ENCODE measurements at regions not wholly inside any gene's neighbourhood (a gene's known extent, or its start where the extent isn't known, plus 50 kb on each side); places are given as distances from the start of the nearest gene placed in this dataset.
A peak's percentile ranks its signal among the peaks of the same experiment; 100 is the strongest.
"Not testable (repeated sequence)": the region's sequence is repeated elsewhere in the genome, so short reads cannot be mapped to it uniquely, and the experiment has no call there.

GRCh38 chr2:239551206-239551605 is 150.4 kb upstream of the HDAC4 start:
- peak; percentile 54 for DNase-seq (ENCODE audit: low spot score)
- intact Hi-C loops (cut with DNase I): no loop called here

DNA sequence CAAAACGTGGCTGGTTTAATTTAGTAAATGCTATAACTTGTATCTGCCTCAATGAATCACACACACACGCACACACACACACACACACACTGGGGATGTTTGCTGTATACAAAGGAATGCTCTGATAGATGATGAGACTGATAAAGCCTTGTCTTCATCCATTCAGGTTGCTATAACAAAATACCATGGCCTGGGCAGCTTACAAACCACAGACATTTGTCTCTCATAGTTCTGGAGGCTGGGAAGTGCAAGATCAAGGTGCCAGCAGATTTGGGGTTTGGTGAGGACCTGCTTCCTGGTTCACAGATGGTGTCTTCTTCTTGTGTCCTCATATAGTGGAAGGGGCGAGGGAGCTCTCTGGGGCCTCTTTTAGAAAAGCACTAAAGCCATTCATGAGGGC is 149.5 kb upstream of the HDAC4 start:
- intact Hi-C loops (cut with DNase I): no loop called here
- peak; percentile 23 for DNase-seq (ENCODE audit: low spot score)

- DNase-seq (ENCODE audit: low spot score): peak; percentile 38
- intact Hi-C loops (cut with DNase I): no loop called here
Observed at GRCh38 chr2:239549711-239550255, 149.0 kb upstream of the HDAC4 start.

DNA sequence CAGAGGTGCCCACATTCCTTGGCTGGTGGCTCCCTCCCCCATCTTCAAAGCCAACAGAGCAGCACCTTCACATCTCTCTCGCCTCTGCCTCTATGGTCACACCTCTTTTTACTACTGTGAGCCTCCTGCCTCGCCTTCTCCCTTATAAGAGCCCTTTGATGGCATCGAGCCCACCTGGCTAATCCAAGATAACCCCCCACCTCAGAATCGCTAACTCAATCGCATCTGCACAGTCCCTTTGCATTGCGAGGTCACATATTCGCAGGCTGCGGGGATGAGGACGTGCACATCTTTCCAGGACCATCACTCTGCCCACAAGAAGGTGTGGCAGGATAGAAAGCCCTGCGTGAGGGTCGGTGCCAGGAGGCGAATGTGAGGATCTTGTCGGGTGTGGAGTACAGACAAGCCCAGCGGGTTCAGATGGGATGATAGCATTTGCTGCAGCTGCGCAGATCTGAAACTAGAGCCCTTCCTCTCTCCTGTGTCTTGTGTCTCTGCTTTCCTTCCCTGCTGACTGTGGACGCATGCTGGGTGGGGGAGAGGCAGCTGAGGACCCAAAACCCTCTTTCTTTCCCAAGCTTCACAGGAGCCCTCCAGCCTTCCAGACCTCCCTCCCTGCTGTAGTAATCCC is 148.3 kb upstream of the HDAC4 start:
- peak; percentile 35 for DNase-seq (ENCODE audit: low spot score)
- intact Hi-C loops (cut with DNase I): no loop called here

DNA sequence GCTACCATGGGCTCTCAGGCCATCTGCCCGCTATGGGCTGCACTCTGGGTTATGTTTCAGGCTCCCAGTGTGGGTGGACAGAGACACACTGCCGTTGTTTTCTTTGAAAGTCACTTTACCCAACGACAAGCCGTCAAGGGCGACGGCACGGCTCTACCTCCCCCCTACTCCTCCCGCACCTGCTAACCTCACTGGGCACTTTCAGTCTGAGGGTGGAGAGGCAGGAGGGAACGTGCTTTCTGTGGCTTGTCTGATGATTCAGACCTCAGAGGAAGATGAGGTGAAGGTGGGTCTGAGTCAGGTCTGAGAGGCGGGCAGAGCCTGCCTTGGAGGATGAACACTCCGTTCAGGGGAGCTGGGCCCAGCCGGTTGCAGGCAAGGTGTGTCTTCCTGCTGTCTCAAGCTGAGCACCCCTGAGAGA is 147.6 kb upstream of the HDAC4 start:
- intact Hi-C loops (cut with DNase I): no loop called here
- DNase-seq (ENCODE audit: low spot score): peak; percentile 53

DNA sequence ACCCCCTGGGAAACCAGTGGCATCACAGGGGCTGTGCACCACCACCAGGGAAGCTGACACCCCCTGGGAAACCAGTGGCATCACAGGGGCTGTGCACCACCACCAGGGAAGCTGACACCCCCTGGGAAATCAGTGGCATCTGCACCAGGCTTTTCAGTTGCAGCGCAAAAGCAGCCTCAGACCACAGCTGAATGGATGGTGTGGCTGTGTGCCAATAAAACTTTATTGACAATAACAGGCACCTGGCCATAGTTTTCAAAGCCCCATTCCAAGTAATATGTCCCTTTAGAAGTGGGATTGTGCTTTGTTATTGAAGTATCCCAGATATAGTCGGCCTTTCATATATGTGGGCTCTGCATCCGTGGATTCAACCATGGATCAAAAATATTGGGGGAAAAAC is 146.3 kb upstream of the HDAC4 start:
- intact Hi-C loops (cut with DNase I); DNase-seq (ENCODE audit: low spot score): not testable (repeated sequence)

DNA sequence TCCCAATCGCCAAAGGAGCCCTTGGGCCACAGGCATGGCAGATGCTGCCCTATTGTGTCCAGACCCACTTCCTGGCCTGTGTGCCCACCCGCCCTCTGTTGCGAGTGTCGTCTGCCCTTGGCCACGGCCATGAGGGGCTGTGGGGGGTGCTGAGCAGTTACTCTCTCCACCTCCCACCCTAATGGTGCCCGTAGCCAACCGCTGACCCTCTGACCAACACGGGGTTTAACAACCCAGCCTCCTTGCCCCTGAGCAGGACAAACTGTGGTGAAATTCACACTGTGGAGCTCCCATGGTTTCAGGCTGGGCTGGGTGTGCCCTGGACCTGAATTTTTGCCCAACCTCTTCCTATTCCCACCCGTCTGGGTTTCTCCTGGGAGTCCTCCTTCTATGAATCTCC is 145.7 kb upstream of the HDAC4 start:
- intact Hi-C loops (cut with DNase I): no loop called here
- peak; percentile 42 for DNase-seq (ENCODE audit: low spot score)

DNA sequence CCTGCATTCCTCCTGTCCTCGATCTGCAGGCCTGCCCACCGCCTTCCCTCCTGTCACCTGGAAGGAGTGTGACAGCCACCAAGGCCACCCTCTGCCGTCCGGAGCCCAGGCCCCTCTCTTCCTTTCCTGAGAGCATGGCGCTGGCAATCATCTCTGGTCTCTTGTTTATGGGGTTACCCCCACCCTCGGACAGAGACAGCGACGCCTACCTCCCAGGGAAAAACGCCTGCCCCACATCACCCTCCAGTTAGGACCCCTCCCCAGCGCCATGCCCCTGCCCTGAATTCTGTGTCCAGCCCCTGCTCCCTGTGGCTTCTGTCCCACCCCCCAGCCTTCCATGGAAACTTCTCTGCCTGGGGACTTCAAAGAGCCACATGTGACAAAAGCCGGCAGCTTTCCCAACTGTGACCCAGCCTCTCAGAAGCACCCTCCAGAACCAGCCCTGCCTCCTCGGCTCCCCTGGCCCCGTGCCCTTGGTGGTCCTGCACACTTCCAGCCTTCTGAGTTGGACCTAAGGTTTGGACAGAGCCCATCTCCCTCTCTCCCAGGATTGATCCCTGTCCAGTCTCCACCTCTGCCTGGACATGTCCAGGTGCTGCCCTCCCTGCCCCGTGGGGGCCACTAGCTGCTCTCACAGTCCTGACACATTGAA is 145.0 kb upstream of the HDAC4 start:
- DNase-seq (ENCODE audit: low spot score): peak; percentile 59
- intact Hi-C loops (cut with DNase I): no loop called here

DNA sequence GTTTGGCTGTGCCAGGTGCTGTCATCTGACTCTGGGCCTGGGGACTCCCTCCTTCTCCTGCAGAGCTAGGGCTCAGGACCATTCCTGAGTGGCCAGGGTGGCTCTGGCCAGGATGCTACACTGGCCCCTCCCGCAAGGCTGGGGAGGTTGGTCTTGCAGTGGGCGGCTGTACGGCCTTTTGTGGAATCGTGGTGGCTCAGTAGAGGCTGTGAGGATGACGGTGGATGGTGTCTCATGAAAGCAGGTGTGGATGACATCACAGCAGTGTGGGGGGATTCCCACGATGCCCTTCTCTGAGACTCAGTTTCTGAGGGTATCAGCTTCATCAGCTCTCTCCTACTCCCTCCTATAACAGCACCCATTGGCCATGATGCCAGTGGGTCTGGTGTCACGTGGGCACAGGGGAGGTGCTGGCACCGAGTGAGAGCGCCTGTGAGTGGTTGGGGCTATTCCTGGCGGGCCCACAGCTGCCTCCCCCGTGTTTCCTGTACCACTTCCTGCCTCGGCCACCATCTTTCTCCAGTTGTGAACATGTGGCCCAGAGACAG is 144.2 kb upstream of the HDAC4 start:
- intact Hi-C loops (cut with DNase I): no loop called here
- DNase-seq (ENCODE audit: low spot score): peak; percentile 62

GRCh38 chr2:239544143-239544917 is 143.5 kb upstream of the HDAC4 start:
- peak; percentile 72 for DNase-seq (ENCODE audit: low spot score)
- intact Hi-C loops (cut with DNase I): no loop called here

- intact Hi-C loops (cut with DNase I): no loop called here
- DNase-seq (ENCODE audit: low spot score): peak; percentile 36
Observed at GRCh38 chr2:239543702-239544101, 142.9 kb upstream of the HDAC4 start.

DNA sequence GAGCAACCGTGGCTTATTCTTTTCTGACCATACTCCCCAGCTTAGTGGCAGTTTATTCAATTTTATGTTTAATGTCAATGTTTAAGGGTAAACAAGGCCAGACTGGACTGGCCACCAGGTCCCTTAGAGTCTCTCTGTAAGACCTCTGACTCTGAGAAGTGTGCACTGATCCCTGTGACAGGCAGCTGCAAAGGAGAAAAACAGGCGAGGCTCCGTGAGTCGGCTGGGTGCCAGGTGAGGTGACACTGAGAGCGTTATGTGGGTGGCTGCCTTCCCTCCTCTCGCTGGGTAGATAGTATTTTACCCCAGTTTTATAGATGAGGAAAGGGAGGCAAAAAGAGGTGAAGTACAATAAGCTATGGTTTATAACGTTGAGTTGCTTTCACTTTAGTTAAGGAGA is 139.4 kb upstream of the HDAC4 start:
- intact Hi-C loops (cut with DNase I): no loop called here

DNA sequence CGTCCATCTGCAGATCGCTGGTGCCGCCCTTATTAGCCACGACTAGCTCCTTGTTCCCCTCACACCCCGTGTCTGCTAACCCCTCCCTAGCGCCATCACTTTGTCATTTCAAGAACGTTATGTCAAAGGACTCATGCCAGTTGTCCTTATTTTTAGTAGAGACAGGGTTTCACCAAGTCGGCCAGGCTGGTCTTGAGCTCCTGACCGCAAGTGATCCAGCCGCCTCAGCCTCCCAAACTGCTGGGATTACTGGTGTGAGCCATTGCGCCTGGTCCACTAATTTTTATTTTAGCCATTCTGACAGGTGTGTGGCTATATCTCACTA is 138.9 kb upstream of the HDAC4 start:
- peak; percentile 58 for DNase-seq (ENCODE audit: low spot score)
- intact Hi-C loops (cut with DNase I): loop anchor here in 1 of 2 donors (1.0 kb wide), 1 partner anchor 23 kb away; no protein-coding TSS in a partner anchor

More for the DNA sequence above, 139.4 kb upstream of the HDAC4 start:
- peak; percentile 58 for DNase-seq (ENCODE audit: low spot score)

GRCh38 chr2:239539083-239539775 is 138.4 kb upstream of the HDAC4 start:
- intact Hi-C loops (cut with DNase I): loop anchor here in 1 of 2 donors (1.0 kb wide), 1 partner anchor 23 kb away; no protein-coding TSS in a partner anchor
- no peak for DNase-seq (ENCODE audit: low spot score)

DNA sequence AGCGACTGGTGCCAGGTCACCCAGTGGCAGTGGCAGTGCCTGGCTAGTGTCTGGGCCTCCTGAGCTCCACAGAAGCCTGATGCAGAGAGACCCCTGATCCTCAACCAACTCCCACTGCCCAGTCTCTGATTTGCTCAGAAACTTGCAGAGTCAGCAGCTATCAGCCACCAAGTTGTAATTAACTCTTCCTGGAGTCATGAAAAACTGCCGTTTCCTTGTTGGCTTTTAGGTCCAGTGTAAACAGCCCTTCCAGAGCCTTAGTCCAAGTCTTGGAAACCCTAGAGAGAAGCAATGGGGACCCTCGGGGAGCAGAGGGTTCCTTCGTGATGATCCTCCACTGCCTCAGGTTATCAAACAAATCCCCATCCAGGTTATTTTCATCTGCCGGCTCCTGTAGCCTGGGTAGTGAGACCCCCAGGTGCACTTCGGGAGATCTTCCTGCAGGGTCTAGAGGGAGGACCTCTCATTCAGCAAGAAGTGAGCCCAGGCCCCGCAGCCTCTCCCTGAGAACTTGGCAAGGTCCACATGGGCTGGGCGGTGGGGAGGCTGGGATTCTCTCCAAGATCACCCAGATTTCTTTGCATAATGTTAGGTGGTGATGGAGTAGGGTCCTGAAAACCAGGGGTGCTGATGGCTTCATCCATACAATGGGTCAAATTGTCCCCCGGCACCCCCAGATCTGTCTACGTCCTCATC is 137.7 kb upstream of the HDAC4 start:
- intact Hi-C loops (cut with DNase I): loop anchor here in 1 of 2 donors (1.0 kb wide), 1 partner anchor 22 kb away; no protein-coding TSS in a partner anchor
- peak; percentile 64 for DNase-seq (ENCODE audit: low spot score)

DNA sequence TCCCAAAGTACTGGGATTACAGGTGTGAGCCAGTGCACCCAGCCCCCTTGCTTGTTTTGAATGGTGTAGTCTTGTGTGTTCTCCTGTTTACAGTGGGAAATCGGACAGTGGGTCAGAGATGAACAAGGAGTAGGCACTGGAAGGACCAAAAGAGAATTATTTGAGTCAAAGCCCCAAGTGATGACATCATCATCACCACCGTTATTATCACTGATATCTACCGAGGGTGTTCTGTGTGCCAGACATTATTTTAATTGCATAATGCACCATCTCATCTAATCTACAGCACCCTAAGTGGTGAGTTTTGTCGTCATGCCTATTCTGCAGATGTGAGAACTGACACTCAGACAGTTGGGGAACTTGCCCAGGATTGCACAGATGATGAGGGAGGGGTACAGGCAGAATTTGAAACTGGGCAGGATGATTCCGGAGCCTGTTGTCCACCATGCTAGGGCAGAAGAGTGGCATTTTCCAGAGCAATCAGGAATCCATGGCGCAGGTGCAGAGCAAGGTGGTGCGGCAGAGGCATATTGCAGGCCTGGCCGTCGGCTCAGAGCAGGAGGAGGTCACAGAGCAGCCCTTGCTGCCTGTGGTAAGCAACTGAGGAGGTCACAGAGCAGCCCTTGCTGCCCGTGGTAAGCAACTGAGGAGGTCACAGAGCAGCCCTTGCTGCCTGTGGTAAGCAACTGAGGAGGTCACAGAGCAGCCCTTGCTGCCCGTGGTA is 137.0 kb upstream of the HDAC4 start:
- peak; percentile 62 for DNase-seq (ENCODE audit: low spot score)
- intact Hi-C loops (cut with DNase I): no loop called here

DNA sequence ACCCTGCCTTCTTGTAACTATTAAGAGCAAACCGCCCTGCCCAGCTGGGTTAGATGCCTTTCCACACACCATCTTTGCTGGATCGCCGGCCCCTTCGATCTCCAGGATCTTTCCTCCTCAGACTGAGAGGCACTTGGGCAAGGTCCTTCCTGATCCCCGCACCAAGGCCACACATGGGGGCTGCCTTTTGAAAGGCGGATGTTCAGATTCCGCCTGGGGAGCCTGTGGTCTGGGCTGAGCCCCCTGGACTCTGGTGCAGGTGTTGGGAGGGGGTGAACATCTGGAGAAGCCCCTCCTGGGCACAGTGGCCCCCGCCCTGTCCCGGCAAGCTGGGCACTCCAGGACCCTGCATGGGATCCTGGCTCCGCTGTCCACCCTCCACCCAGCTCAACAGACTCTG is 135.4 kb upstream of the HDAC4 start:
- intact Hi-C loops (cut with DNase I): no loop called here
- DNase-seq (ENCODE audit: low spot score): peak; percentile 72

Data from posterior vena cava (tissue), 2 donors.